BJ (cell line): ENCODE measurements at regions not wholly inside any gene's neighbourhood (a gene's known extent, or its start where the extent isn't known, plus 50 kb on each side); places are given as distances from the start of the nearest gene placed in this dataset.
A peak's percentile ranks its signal among the peaks of the same experiment; 100 is the strongest.

ENCODE experiments used
- CTCF ChIA-PET: fragments of 350-600 bp; formaldehyde crosslinking; extraction: SDS; loops from one replicate; lab custom pipeline; 2021; ENCODE audit warnings: antibody characterized with exemption, inconsistent platforms; lab: Yijun Ruan, JAX
- POLR2A ChIA-PET: fragments of 300-600 bp; sonication (Branson Sonifier 250); formaldehyde crosslinking; extraction: SDS; loops from one replicate; lab custom pipeline; 2021; ENCODE audit warnings: antibody characterized with exemption; lab: Charles Lee
- DNase-seq: peaks from one replicate; pipeline ENCODE4 v3.0.0-alpha.2; 2011; ENCODE audit warnings: low read depth
- H3K27me3 ChIP-seq: 2 replicates; pipeline ENCODE4 v1.6.0; 2011; ENCODE audit warnings: low read length; ENCODE audit not compliant: control insufficient read depth, insufficient read depth
- H3K36me3 ChIP-seq: 2 replicates; pipeline ENCODE4 v1.5.1; 2011; ENCODE audit warnings: low read length; ENCODE audit not compliant: control insufficient read depth, insufficient read depth
- H3K4me3 ChIP-seq: 2 replicates; pipeline ENCODE4 v1.5.1; 2011; ENCODE audit warnings: low read depth, mild to moderate bottlenecking, control low read depth, low read length
- CTCF ChIP-seq: IDR thresholded peaks from 2 replicates; pipeline ENCODE4 v1.5.1; 2011; ENCODE audit warnings: low read depth, mild to moderate bottlenecking, control low read depth, inconsistent platforms, low read length, moderate library complexity; ENCODE audit not compliant: insufficient read depth

- no peak for TF ChIP-seq CTCF
- DNase-seq = no peak
- POLR2A ChIA-PET = no interaction called here
- H3K4me3 ChIP-seq = no peak overlapping the region
- CTCF ChIA-PET = no interaction called here
- no peaks in the 10 kb centered on the region for H3K36me3 ChIP-seq
- no peaks in the 10 kb centered on the region for H3K27me3 ChIP-seq
Measured at GRCh38 chr7:84663224-84663623, 468.6 kb upstream of the SEMA3A start.

- TF ChIP-seq CTCF = no peak
- no peaks in the 10 kb centered on the region for H3K36me3 ChIP-seq
- POLR2A ChIA-PET = no interaction called here
- no peak for DNase-seq
- no peak overlapping the region for H3K4me3 ChIP-seq
- no peaks in the 10 kb centered on the region for H3K27me3 ChIP-seq
- CTCF ChIA-PET = no interaction called here
Measured at GRCh38 chr7:84658286-84658685, 463.7 kb upstream of the SEMA3A start.

- TF ChIP-seq CTCF = no peak
- Histone ChIP-seq H3K27me3 (no peaks in the 10 kb centered on the region), H3K36me3 (no peaks in the 10 kb centered on the region), H3K4me3 (no peak overlapping the region)
- DNase-seq = no peak
- CTCF ChIA-PET = no interaction called here
- POLR2A ChIA-PET = interaction anchor here (0.6 kb wide), 1 partner anchor 13 kb away, joined by 3 read pairs; no protein-coding TSS in a partner anchor
Measured at GRCh38 chr7:84654273-84654672, 459.7 kb upstream of the SEMA3A start.

GRCh38 chr7:84651876-84652275 is 457.3 kb upstream of the SEMA3A start:
- POLR2A ChIA-PET = no interaction called here
- TF ChIP-seq CTCF = no peak
- no peak for DNase-seq
- CTCF ChIA-PET = no interaction called here
- no peaks in the 10 kb centered on the region for H3K27me3 ChIP-seq
- no peaks in the 10 kb centered on the region for H3K36me3 ChIP-seq
- H3K4me3 ChIP-seq = no peak overlapping the region

- Histone ChIP-seq H3K27me3 (no peaks in the 10 kb centered on the region), H3K4me3 (no peak overlapping the region), H3K36me3 (no peaks in the 10 kb centered on the region)
- ChIA-PET POLR2A (interaction anchor here (0.6 to 1.2 kb wide), 3 partner anchors 10 to 55 kb away, joined by 3 to 6 read pairs (median 3); no protein-coding TSS in a partner anchor), CTCF (no interaction called here)
- DNase-seq = peak; percentile 67
- TF ChIP-seq CTCF = no peak
Measured at GRCh38 chr7:84647797-84648757, 453.5 kb upstream of the SEMA3A start.
